ENCODE measurements at regions not wholly inside any gene's neighbourhood (a gene's known extent, or its start where the extent isn't known, plus 50 kb on each side); places are given as distances from the start of the nearest gene placed in this dataset.

DNA sequence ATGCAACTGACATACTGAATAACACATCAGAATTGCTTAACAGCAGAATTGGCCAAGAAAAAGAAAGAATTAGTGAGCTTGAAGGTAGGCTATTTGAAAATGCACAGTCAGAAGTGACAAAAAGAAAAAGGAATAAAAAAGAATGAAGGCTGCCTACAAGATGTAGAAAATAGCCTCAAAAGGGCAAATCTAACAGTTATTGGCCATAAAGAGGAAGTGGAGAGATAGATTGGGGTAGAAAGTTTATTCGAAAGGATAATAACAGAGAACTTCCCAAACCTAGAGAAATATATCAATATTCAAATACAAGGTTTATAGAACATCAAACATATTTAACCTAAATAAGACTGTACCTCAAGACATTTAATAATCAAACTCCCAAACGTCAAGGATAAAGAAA lies 67.5 kb downstream of the ATP6V1G3 start:
- DNase-seq (ENCODE audit: low read depth) = no peak

- DNase-seq (ENCODE audit: low read depth) = no peak
Measured at GRCh38 chr1:198472119-198472518, 68.4 kb downstream of the ATP6V1G3 start.

DNA sequence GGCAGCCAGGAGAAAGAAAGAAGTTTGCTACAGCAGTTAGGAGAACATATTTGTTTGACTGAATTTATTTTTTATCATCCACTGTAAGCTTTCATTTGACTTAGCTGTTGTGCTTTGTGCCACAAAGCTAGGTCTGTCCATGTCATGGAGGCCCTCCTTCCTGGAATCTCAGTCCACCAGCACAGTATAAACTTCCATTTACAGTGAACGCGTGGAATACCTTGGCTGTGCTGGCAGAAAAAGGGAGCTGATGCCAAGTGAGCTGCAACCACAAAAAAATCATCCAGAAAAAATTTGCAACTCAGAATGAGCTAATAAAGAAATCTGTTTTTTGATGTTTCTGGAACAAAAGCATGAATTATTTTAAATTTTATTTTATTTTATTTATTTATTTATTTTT lies 72.6 kb downstream of the ATP6V1G3 start:
- DNase-seq (ENCODE audit: low read depth) = no peak

- no peak for DNase-seq (ENCODE audit: low read depth)
Measured at GRCh38 chr1:198467342-198467741, 73.1 kb downstream of the ATP6V1G3 start.

GRCh38 chr1:198465201-198466144 lies 75.0 kb downstream of the ATP6V1G3 start:
- DNase-seq (ENCODE audit: low read depth) = no peak

- DNase-seq (ENCODE audit: low read depth) = no peak
Measured at GRCh38 chr1:198463709-198464108, 76.8 kb downstream of the ATP6V1G3 start.

- no peak for DNase-seq (ENCODE audit: low read depth)
Measured at GRCh38 chr1:198462365-198463019, 78.0 kb downstream of the ATP6V1G3 start.

- DNase-seq (ENCODE audit: low read depth) = no peak
Measured at GRCh38 chr1:198455966-198456365, 84.5 kb downstream of the ATP6V1G3 start.

DNA sequence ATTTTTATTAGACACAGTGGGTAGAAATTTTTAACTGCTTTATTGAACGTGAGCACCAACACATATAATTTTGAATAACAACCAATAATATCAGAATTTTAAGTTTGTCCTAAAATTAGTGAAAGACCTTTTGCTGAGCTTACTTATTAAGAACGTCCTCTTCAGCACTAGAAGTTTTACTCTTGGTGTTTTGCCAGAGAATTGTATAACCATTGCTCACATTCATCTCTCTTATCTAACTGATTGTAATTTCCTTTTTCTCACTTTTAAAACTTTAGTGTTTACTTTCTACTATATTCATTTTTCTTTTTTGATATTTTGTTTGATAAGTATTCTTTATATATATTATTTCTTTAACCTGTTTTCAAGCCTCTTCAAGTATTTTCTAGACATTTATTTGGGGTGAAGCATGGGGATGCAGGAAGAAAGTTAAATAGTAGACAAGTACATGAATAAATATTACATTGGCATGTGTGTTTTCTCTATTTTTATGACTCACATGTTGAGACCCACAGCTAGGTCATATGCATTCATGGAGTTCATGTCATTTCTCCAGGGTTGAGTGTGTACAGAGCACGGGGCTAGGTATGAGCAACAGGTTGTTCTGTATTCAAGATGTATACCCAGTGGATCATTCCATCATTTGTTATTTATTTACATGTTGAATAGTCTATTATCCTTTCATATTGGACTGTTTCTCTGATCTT lies 90.6 kb downstream of the ATP6V1G3 start:
- DNase-seq (ENCODE audit: low read depth) = no peak

- DNase-seq (ENCODE audit: low read depth) = no peak
Measured at GRCh38 chr1:198449261-198449660, 91.2 kb downstream of the ATP6V1G3 start.

DNA sequence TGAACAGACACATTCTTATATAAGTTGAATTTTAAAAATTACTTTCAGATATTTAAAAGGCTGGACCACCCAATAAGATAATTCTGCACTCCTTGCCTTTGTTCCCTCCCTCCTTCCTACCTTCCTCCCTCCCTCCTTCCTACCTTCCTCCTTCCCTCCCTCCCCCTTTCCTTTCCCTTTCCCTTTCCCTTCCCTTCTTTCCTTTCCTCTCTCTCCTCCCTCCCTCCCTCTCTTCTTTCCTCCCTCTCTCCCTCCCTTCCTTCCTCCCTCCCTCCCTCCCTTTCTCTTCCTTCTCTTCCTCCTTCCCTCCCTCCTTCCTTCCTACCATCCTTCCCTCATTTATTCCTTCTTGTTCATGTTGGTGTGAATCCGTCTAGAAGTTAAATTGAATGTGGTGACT lies 93.0 kb downstream of the ATP6V1G3 start:
- no peak for DNase-seq (ENCODE audit: low read depth)

- DNase-seq (ENCODE audit: low read depth) = no peak
Measured at GRCh38 chr1:198445872-198446271, 94.6 kb downstream of the ATP6V1G3 start.

DNA sequence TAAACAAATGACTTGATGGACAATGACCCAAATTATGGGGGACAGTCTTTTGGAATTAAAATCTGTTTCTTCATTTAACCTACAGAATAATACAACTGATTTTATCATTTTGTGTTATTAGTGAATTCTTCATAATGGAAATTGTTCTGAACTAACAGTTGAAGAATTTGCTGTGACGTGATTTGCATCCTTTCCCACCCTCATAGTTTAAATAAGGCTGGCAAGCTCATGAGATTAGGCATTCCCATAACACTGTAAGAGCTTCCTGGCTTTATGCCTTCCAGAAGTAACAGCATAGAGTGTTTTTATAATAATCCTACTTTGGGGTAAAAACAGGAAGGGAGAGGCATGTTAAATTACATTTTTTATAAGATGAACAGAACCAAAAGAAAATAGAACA lies 95.7 kb downstream of the ATP6V1G3 start:
- peak; percentile 52 for DNase-seq (ENCODE audit: low read depth)

- DNase-seq (ENCODE audit: low read depth) = peak; percentile 92
Measured at GRCh38 chr1:198443365-198444233, 96.9 kb downstream of the ATP6V1G3 start.

DNA sequence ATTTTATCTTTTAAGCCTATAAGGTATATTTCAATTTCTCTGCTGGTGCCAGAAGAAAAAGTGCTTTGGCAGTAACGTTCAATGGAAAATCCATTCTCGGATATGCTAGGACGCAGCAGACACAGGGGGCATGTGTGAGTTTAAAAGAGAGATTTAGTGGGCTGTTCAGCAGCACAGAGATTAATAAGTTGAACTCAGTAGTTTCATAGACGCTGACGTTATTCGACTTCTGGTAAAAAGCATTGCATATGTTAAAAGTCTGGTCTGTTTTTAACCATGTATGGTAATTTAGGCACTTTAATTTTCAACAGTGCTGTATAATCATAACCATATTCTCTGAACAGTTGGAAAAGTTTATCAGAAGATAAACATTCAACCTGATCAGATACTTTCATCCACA lies 99.6 kb downstream of the ATP6V1G3 start:
- DNase-seq (ENCODE audit: low read depth) = no peak

DNA sequence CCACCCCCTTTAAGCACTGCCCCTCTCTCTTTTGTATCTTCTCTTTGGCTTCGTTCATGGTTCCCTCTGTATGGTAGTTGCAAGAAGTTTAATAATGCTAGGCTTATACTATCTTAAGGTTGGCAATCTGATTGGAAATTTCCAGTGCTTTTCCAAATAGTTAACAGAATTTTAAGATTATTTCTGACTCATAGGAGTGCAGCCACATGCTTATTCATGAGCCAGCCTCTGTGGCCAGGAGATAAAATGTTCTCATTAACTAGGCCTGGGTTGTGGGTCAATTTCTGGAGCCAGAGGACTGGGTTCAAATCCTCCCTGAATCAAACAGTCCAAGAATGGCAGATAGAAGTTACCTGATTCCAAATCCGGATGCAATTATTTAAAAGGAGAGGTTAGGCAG lies 103.1 kb downstream of the ATP6V1G3 start:
- no peak for DNase-seq (ENCODE audit: low read depth)

GRCh38 chr1:198436276-198436675 lies 104.2 kb downstream of the ATP6V1G3 start:
- DNase-seq (ENCODE audit: low read depth) = no peak

GRCh38 chr1:198435056-198435455 lies 105.4 kb downstream of the ATP6V1G3 start:
- DNase-seq (ENCODE audit: low read depth) = no peak

- no peak for DNase-seq (ENCODE audit: low read depth)
Measured at GRCh38 chr1:198424441-198424840, 116.0 kb downstream of the ATP6V1G3 start.

DNA sequence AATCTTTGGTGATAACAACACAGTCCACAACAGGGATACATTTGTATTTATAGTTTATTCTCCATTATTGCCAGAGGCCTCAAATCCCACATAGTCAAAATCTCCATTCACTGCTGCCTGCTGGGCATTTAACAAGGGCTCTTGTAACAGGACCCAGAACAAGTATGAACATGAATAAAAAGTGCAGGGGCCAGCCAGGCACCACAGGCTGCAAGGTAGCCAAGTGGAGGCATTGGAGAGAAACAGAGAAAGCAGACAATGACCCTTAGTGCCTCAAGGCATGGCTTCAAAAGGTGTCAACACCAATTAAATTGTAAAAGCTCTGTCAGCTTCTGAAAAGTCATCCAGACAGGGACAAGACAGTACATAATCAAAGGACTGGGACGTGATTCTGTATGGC lies 116.8 kb downstream of the ATP6V1G3 start:
- no peak for DNase-seq (ENCODE audit: low read depth)

DNA sequence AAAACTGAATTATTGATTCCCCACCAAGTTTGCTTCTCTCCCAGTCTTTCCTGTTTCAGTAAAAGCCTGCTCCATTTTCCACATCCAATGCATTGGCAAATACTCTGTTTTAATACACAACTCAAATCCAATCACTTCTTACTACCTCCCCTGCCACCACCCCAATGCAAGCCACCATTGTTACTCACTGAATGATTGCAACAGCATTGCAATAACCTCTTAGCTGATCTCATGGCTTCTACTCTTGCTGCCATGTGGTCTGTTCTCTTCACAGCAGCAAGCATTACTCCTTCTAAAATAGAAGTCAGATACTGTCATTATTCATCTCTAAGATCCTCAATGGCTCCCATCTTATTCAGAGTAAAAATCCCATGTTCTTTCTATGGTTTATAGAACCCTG lies 123.4 kb downstream of the ATP6V1G3 start:
- no peak for DNase-seq (ENCODE audit: low read depth)

DNA sequence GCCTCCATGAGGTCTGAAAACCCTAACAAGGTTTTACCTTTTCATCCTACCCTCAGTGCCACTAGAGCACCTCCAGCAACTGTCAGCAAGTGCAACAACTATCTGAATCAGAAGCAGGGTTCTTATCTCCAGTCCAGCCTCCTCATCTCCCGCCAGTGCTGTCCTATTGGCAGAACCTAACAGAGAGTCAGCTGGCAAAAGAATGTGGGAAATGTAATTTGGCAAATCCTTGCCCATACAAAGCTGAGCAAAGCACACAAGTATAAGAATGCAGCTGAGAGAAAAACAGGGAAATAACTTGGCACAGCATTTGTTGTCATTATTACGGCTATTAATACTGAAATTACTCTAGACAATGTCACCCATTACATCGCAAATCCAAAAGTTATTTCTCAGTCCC lies 124.2 kb downstream of the ATP6V1G3 start:
- no peak for DNase-seq (ENCODE audit: low read depth)

Data from non-pigmented ciliary epithelial cell (primary cell).